Sigmoid colon (tissue), 6 donors: ENCODE measurements at regions not wholly inside any gene's neighbourhood (a gene's known extent, or its start where the extent isn't known, plus 50 kb on each side); places are given as distances from the start of the nearest gene placed in this dataset.

Source experiments
- DNase-seq: peaks from one replicate; pipeline ENCODE4 v3.0.0-alpha.2; 2019
- H3K27ac ChIP-seq, 4 donors: fragments of 200-600 bp; sonication (generic); one replicate each; pipeline ENCODE4 v1.5.1; 2016 to 2019; ENCODE audit warnings: mild to moderate bottlenecking in 1 of 4
- H3K27me3 ChIP-seq, 3 donors: fragments of 200-600 bp; sonication (generic); one replicate each; pipeline ENCODE4 v1.5.1; 2019; ENCODE audit warnings: mild to moderate bottlenecking in 1 of 3
- H3K36me3 ChIP-seq, 4 donors: fragments of 200-600 bp; sonication (generic); one replicate each; pipeline ENCODE4 v1.5.1; 2016 to 2019
- H3K4me1 ChIP-seq, 4 donors: fragments of 200-600 bp; sonication (generic); one replicate each; pipeline ENCODE4 v1.5.1; 2017 to 2019
- H3K4me3 ChIP-seq, 4 donors: fragments of 200-600 bp; sonication (generic); one replicate each; pipeline ENCODE4 v1.5.1; 2017 to 2019; ENCODE audit warnings: mild to moderate bottlenecking in 2 of 4, moderate library complexity in 1 of 4
- H3K9me3 ChIP-seq, 4 donors: fragments of 200-600 bp in 3 of 4; sonication (generic) in 3 of 4; one replicate each; pipeline versions ENCODE4 v1.5.1 to v1.6.1; 2013 to 2019
- EP300 ChIP-seq, 4 donors: sonication (generic); formaldehyde crosslinking; IDR thresholded peaks; one replicate each; pipeline ENCODE4 v1.6.1; 2017; ENCODE audit warnings: antibody characterized with exemption in 4 of 4
- POLR2A ChIP-seq, 2 donors: fragments of 450-650 bp; IDR thresholded peaks; one replicate each; pipeline ENCODE4 v1.6.1; 2016; ENCODE audit warnings: antibody characterized with exemption in 2 of 2, mild to moderate bottlenecking in 2 of 2, moderate library complexity in 2 of 2
- POLR2AphosphoS5 ChIP-seq, 4 donors: sonication (generic); formaldehyde crosslinking; IDR thresholded peaks; one replicate each; pipeline ENCODE4 v1.6.1; 2017; ENCODE audit warnings: antibody characterized with exemption in 4 of 4
- WGBS, 2 donors: extraction: QIAGEN DNeasy Blood & Tissue Kit; methylation state at CpG; one replicate each; pipeline ENCODE4 v1.1.7; 2013; 5-methylcytosine and 5-hydroxymethylcytosine counted together
- intact Hi-C: fragments of 100-400 bp; cut with DNase I; formaldehyde crosslinking; loops from one replicate; pipeline ENCODE4 v1.15.1; 2023
- TF ChIP-seq, protein P1 (sequence below), 4 experiments: fragments of 450-650 bp in 3 of 4; fragments of 200-600 bp in 1 of 4; IDR thresholded peaks; one replicate each; pipeline ENCODE4 v1.5.1; 2016 to 2019; ENCODE audit warnings: antibody characterized with exemption in 4 of 4, mild to moderate bottlenecking in 3 of 4, moderate library complexity in 2 of 4
- donor health status: healthy with polysubstance abuse.
- donor health status: healthy.

DNA sequence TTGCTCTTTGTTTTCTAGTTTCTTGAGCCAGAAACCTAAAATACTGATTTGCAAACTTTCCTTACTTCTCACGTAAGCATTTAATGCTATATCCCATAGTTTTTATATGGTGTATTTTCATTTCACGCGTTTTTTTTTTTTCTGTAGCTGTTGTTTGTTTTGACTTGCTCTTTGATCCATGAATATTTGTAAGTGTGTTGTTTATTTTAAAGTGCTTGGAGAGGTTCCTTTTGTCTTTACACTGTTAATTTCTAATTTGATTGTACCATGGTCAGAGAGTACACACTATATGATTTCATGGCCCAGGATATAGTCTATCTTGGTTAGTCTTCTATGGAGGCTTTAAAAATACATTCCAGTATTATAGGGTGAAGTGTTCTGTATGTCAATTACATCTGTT, 84.8 kb upstream of the RNF217 start:
- TF ChIP-seq, protein P1, sequence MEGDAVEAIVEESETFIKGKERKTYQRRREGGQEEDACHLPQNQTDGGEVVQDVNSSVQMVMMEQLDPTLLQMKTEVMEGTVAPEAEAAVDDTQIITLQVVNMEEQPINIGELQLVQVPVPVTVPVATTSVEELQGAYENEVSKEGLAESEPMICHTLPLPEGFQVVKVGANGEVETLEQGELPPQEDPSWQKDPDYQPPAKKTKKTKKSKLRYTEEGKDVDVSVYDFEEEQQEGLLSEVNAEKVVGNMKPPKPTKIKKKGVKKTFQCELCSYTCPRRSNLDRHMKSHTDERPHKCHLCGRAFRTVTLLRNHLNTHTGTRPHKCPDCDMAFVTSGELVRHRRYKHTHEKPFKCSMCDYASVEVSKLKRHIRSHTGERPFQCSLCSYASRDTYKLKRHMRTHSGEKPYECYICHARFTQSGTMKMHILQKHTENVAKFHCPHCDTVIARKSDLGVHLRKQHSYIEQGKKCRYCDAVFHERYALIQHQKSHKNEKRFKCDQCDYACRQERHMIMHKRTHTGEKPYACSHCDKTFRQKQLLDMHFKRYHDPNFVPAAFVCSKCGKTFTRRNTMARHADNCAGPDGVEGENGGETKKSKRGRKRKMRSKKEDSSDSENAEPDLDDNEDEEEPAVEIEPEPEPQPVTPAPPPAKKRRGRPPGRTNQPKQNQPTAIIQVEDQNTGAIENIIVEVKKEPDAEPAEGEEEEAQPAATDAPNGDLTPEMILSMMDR (IDR thresholded peaks at IDR 0.05): no peak
- TF ChIP-seq POLR2AphosphoS5 (IDR thresholded peaks at IDR 0.05): no peak
- TF ChIP-seq EP300 (IDR thresholded peaks at IDR 0.05): no peak
- no peak for TF ChIP-seq POLR2A (IDR thresholded peaks at IDR 0.05)
- Histone ChIP-seq H3K4me1 (peaks cover 0 to 9% (median 8%) of the 10 kb centered on the region in 4 donors), H3K9me3 (no peaks in the 10 kb centered on the region), H3K36me3 (no peaks in the 10 kb centered on the region), H3K27me3 (no peaks in the 10 kb centered on the region), H3K27ac (no peak overlapping the region), H3K4me3 (no peak overlapping the region)
- no peak for DNase-seq
- intact Hi-C loops: loop anchor here (10.0 kb wide), 1 partner anchor 427 kb away; the partner anchor contains the start of gene HDDC2
- 60 to 65% methylated on average over 3 of the region's 3 CpGs for WGBS, 2 donors

DNA sequence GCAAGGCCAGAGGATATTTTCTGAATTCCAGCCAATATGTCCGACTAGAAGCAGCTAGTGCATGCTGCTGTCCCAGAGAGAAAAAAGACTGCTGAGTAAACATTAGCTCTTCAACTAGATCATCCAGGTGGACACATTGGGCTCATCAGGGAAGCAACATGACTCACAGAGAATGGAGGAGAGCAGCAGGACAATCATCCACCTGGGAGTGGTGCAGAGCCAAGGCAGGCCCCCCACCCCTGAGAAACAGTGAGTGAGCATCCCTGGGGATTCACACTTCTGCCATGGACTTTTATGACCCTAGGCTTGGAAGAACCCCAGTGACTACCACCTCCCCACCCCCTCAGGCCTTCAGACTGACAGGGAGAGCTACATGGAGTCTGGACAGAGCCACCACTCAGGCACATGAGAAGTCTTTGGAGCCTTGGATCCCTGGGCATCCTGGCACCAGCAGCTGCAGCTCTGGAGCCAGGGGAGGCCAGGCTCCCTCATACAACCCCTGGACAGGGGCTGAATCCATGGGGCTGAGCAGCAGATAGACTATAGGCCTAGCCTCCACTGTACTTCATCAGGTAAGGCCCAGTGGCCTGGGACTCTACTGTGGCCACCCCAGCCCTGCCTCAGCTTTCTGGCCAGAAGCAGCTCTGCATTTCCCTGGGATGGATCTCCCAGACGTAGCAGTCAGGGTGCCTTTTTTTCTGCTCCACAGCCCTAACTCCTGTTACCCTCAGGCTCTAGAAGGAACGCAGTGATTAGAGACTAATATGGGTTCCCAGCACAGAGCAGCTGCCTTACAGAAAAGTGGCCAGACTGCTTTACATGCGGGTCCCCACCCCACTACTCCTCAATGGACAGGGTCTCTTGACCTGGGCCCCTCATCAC, 82.9 kb upstream of the RNF217 start:
- H3K27me3 ChIP-seq: no peaks in the 10 kb centered on the region
- TF ChIP-seq EP300 (IDR thresholded peaks at IDR 0.05) (no peak), POLR2A (IDR thresholded peaks at IDR 0.05) (no peak), POLR2AphosphoS5 (IDR thresholded peaks at IDR 0.05) (no peak)
- TF ChIP-seq, protein P1 (IDR thresholded peaks at IDR 0.05): no peak
- no peaks in the 10 kb centered on the region for H3K36me3 ChIP-seq
- H3K27ac ChIP-seq: no peak overlapping the region
- DNase-seq: no peak
- H3K9me3 ChIP-seq: no peaks in the 10 kb centered on the region
- peaks cover 0 to 20% (median 13%) of the 10 kb centered on the region in 4 donors for H3K4me1 ChIP-seq
- H3K4me3 ChIP-seq: no peak overlapping the region
- 68 to 83% methylated on average over 4 of the region's 4 CpGs for WGBS, 2 donors
- intact Hi-C loops: loop anchor here (10.0 kb wide), 1 partner anchor 425 kb away; the partner anchor contains the start of gene HDDC2

DNA sequence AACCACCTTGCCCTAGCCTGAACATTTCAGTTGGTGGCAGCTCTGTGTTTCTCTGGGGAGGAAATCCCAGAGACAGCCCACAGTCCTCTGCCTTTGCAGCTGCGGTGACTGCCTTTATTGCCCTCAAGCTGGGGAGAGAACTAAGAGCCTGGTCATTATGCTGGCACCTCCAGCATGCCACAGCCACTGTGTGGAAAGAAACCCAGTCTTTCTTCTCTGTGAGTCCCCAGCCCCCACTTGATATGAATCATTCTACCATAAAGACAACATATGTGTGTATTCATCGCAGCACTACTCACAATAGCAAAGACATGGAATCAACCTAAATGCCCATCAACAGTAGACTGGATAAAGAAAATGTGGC, 82.3 kb upstream of the RNF217 start:
- no peak for TF ChIP-seq POLR2AphosphoS5 (IDR thresholded peaks at IDR 0.05)
- TF ChIP-seq, protein P1 (IDR thresholded peaks at IDR 0.05): no peak
- no peak for TF ChIP-seq EP300 (IDR thresholded peaks at IDR 0.05)
- TF ChIP-seq POLR2A (IDR thresholded peaks at IDR 0.05): no peak
- WGBS, 2 donors: 89 to 94% methylated on average over 2 of the region's 2 CpGs
- intact Hi-C loops: loop anchor here (10.0 kb wide), 1 partner anchor 425 kb away; the partner anchor contains the start of gene HDDC2

DNA sequence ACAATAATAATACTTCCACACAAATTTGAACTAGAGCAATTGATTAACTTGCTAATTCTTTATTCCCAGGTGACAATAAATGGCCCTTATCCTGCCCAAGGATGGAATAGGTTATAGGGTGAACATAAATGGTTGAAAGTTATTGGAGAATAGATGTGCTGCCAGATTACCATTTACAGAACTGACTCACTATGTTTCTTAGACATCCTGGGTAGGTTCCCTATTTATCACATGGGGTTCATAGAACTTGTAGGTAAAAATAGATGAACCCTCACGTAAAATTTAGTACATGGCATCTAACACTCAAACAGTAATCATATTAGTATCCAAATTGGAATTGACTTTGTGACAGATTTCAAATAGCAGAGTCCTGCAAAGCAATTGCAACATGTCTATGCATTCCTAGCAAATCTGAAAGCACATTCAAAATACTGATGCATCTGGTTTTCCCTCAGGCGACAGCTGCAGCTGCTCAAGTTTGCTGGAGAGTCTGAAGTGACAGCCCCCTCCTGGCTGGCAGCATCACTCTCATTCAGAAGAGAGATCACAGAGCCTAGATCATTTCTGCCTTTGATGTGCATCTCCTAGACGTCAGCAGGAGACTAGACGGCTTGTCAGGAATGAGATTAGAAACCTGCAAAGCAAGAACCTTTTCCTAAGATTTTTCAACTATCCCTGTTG, 80.2 kb upstream of the RNF217 start:
- no peak for DNase-seq
- Histone ChIP-seq H3K4me3 (no peak overlapping the region), H3K27ac (no peak overlapping the region), H3K4me1 (peaks cover 0 to 26% (median 13%) of the 10 kb centered on the region in 4 donors), H3K9me3 (no peaks in the 10 kb centered on the region), H3K36me3 (no peaks in the 10 kb centered on the region), H3K27me3 (no peaks in the 10 kb centered on the region)
- WGBS, 2 donors: 31 to 54% methylated on average over 4 of the region's 4 CpGs
- TF ChIP-seq EP300 (IDR thresholded peaks at IDR 0.05) (no peak), POLR2AphosphoS5 (IDR thresholded peaks at IDR 0.05) (no peak), POLR2A (IDR thresholded peaks at IDR 0.05) (no peak)
- TF ChIP-seq, protein P1 (IDR thresholded peaks at IDR 0.05): no peak
- intact Hi-C loops: no loop called here

More for the DNA sequence above, 82.3 kb upstream of the RNF217 start:
- no peak for DNase-seq
- H3K27me3 ChIP-seq: no peaks in the 10 kb centered on the region
- H3K9me3 ChIP-seq: no peaks in the 10 kb centered on the region
- no peak overlapping the region for H3K27ac ChIP-seq
- peaks cover 0 to 26% (median 13%) of the 10 kb centered on the region in 4 donors for H3K4me1 ChIP-seq
- no peak overlapping the region for H3K4me3 ChIP-seq
- H3K36me3 ChIP-seq: no peaks in the 10 kb centered on the region
